DOHH2 (cell line): ENCODE measurements at regions not wholly inside any gene's neighbourhood (a gene's known extent, or its start where the extent isn't known, plus 50 kb on each side); places are given as distances from the start of the nearest gene placed in this dataset.
"Not testable (repeated sequence)": the region's sequence is repeated elsewhere in the genome, so short reads cannot be mapped to it uniquely, and the experiment has no call there.

ENCODE experiments used
- H3F3A ChIP-seq: fragments of 200-600 bp; sonication (generic), shearing (Covaris generic); 2 replicates; pipeline ENCODE4 v1.6.0; 2016; ENCODE audit warnings: antibody characterized with exemption, mild to moderate bottlenecking; ENCODE audit not compliant: control insufficient read depth, insufficient read depth
- H3K27ac ChIP-seq: fragments of 200-600 bp; sonication (generic); 2 replicates; pipeline ENCODE4 v1.5.1; 2014; ENCODE audit warnings: low read depth, mild to moderate bottlenecking, low read length, moderate library complexity
- H3K27me3 ChIP-seq: fragments of 200-600 bp; sonication (generic); 2 replicates; pipeline ENCODE4 v1.6.1; 2014; ENCODE audit warnings: mild to moderate bottlenecking, low read length, mixed read lengths; ENCODE audit not compliant: control insufficient read depth
- H3K36me3 ChIP-seq: fragments of 200-600 bp; sonication (generic); 2 replicates; pipeline ENCODE4 v1.6.1; 2014; ENCODE audit warnings: mild to moderate bottlenecking, low read length, moderate library complexity, mixed read lengths; ENCODE audit not compliant: control insufficient read depth
- H3K4me1 ChIP-seq: fragments of 200-600 bp; sonication (generic); 2 replicates; pipeline ENCODE4 v1.6.1; 2014; ENCODE audit warnings: mild to moderate bottlenecking, low read length, mixed read lengths; ENCODE audit not compliant: control insufficient read depth
- H3K4me2 ChIP-seq: fragments of 200-600 bp; sonication (generic); 2 replicates; pipeline ENCODE4 v1.6.0; 2014; ENCODE audit warnings: mild to moderate bottlenecking, low read length, moderate library complexity
- H3K4me3 ChIP-seq: fragments of 200-600 bp; sonication (generic); 2 replicates; pipeline ENCODE4 v1.5.1; 2014; ENCODE audit warnings: mild to moderate bottlenecking, low read length, mixed read lengths
- H3K79me2 ChIP-seq: fragments of 200-600 bp; sonication (generic); 2 replicates; pipeline ENCODE4 v1.6.1; 2014; ENCODE audit warnings: mild to moderate bottlenecking, low read length, mixed read lengths; ENCODE audit not compliant: control insufficient read depth
- H3K9me2 ChIP-seq: fragments of 200-600 bp; sonication (generic); replicated peaks from 2 replicates; pipeline ENCODE4 v1.6.1; 2014; ENCODE audit warnings: mild to moderate bottlenecking, low read length, mixed read lengths; ENCODE audit not compliant: control insufficient read depth
- H3K9me3 ChIP-seq: fragments of 200-600 bp; sonication (generic); 2 replicates; pipeline ENCODE4 v1.6.1; 2014; ENCODE audit warnings: antibody characterized with exemption, low read length, mixed read lengths; ENCODE audit not compliant: control insufficient read depth, insufficient read depth
- H4K20me1 ChIP-seq: fragments of 200-600 bp; sonication (generic); 2 replicates; pipeline ENCODE4 v1.6.0; 2014; ENCODE audit warnings: low read depth, mild to moderate bottlenecking, antibody characterized with exemption, low read length, moderate library complexity; ENCODE audit not compliant: control insufficient read depth, insufficient read depth
- CTCF ChIP-seq: fragments of 200-600 bp; sonication (generic); IDR thresholded peaks from one replicate; pipeline ENCODE4 v1.5.1; 2014; ENCODE audit warnings: antibody characterized with exemption, mild to moderate bottlenecking, low read depth, low read length; ENCODE audit not compliant: poor library complexity, severe bottlenecking
- EZH2phosphoT487 ChIP-seq: fragments of 200-600 bp; sonication (generic); IDR thresholded peaks from 2 replicates; pipeline ENCODE4 v1.6.1; 2017; ENCODE audit warnings: borderline replicate concordance, mild to moderate bottlenecking, antibody characterized with exemption, low read length, moderate library complexity, mixed read lengths

- peaks cover 3% of the 10 kb centered on the region; the same call in 1 of the 2 replicates for H3K9me3 ChIP-seq
- no peaks in the 10 kb centered on the region for H3K4me1 ChIP-seq
- no peak overlapping the region for H3K27ac ChIP-seq
- H3K9me2 ChIP-seq, result no peaks in the 10 kb centered on the region
- H4K20me1 ChIP-seq, result no peaks in the 10 kb centered on the region
- no peaks in the 10 kb centered on the region for H3K79me2 ChIP-seq
- no peaks in the 10 kb centered on the region for H3K36me3 ChIP-seq
- no peak overlapping the region for H3K4me2 ChIP-seq
- H3F3A ChIP-seq, result no peaks in the 10 kb centered on the region
- no peak overlapping the region for H3K4me3 ChIP-seq
- H3K27me3 ChIP-seq, result no peaks in the 10 kb centered on the region
- TF ChIP-seq EZH2phosphoT487, result no peak
- no peak for TF ChIP-seq CTCF
Observed at GRCh38 chr7:153948060-153948459, 104.1 kb upstream of the DPP6 start.

GRCh38 chr7:153951316-153951715 is 100.9 kb upstream of the DPP6 start:
- Histone ChIP-seq H3K27ac (no peak overlapping the region), H3F3A (no peaks in the 10 kb centered on the region), H3K27me3 (no peaks in the 10 kb centered on the region), H3K4me3 (no peak overlapping the region), H3K4me2 (no peak overlapping the region), H3K9me3 (peaks cover 3% of the 10 kb centered on the region; the same call in 1 of the 2 replicates), H3K4me1 (no peaks in the 10 kb centered on the region), H3K9me2 (no peaks in the 10 kb centered on the region), H3K79me2 (no peaks in the 10 kb centered on the region), H3K36me3 (no peaks in the 10 kb centered on the region), H4K20me1 (no peaks in the 10 kb centered on the region)
- TF ChIP-seq CTCF (no peak), EZH2phosphoT487 (no peak)

GRCh38 chr7:153954477-153954876 is 97.7 kb upstream of the DPP6 start:
- H3K27ac ChIP-seq, result no peak overlapping the region
- no peaks in the 10 kb centered on the region for H3K9me2 ChIP-seq
- TF ChIP-seq CTCF (no peak), EZH2phosphoT487 (no peak)

GRCh38 chr7:153957677-153958076 is 94.5 kb upstream of the DPP6 start:
- not testable (repeated sequence) for H3F3A ChIP-seq, H3K36me3 ChIP-seq, H3K4me1 ChIP-seq, H3K4me3 ChIP-seq, H3K79me2 ChIP-seq, H4K20me1 ChIP-seq, H3K27me3 ChIP-seq, H3K4me2 ChIP-seq, H3K27ac ChIP-seq, H3K9me3 ChIP-seq, H3K9me2 ChIP-seq

More at GRCh38 chr7:153954477-153954876, 97.7 kb upstream of the DPP6 start:
- Histone ChIP-seq H3K4me3 (no peak overlapping the region), H3K27me3 (no peaks in the 10 kb centered on the region), H3K4me1 (no peaks in the 10 kb centered on the region), H3K9me3 (peaks cover 3% of the 10 kb centered on the region; the same call in 1 of the 2 replicates), H3K79me2 (no peaks in the 10 kb centered on the region), H3K4me2 (no peak overlapping the region), H3F3A (no peaks in the 10 kb centered on the region), H3K36me3 (no peaks in the 10 kb centered on the region), H4K20me1 (no peaks in the 10 kb centered on the region)

GRCh38 chr7:153958381-153958780 is 93.8 kb upstream of the DPP6 start:
- not testable (repeated sequence) for H3K36me3 ChIP-seq, H3K79me2 ChIP-seq, H3K9me2 ChIP-seq, H3K4me2 ChIP-seq, H3K4me1 ChIP-seq, H4K20me1 ChIP-seq, H3K27me3 ChIP-seq, H3F3A ChIP-seq, H3K4me3 ChIP-seq, H3K27ac ChIP-seq, H3K9me3 ChIP-seq

GRCh38 chr7:153958789-153959188 is 93.4 kb upstream of the DPP6 start:
- not testable (repeated sequence) for H4K20me1 ChIP-seq, H3K4me3 ChIP-seq, H3K9me3 ChIP-seq, H3K9me2 ChIP-seq, H3K4me1 ChIP-seq, H3F3A ChIP-seq, H3K79me2 ChIP-seq, H3K27me3 ChIP-seq, H3K27ac ChIP-seq, H3K36me3 ChIP-seq, H3K4me2 ChIP-seq
